T-helper 17 cell (primary cell): ENCODE measurements at regions not wholly inside any gene's neighbourhood (a gene's known extent, or its start where the extent isn't known, plus 50 kb on each side); places are given as distances from the start of the nearest gene placed in this dataset.

Experiments
- ATAC-seq: fragments of 150-1000 bp; cut with Tn5 transposase; 2 replicates; pipeline ENCODE4 v1.10.0; 2021; ENCODE audit warnings: mild to moderate bottlenecking, moderate library complexity
- DNase-seq, 3 donors: peaks; one replicate each; pipeline versions ENCODE4 v3.0.0 to v3.0.0-alpha.2; 2020 to 2021
- H3K9me3 ChIP-seq: one replicate; pipeline ENCODE4 v1.7.0; 2013; ENCODE audit warnings: low read length, mild to moderate bottlenecking; ENCODE audit not compliant: control insufficient read depth, poor library complexity, severe bottlenecking
- H3K27ac Mint-ChIP-seq: one replicate; pipeline ENCODE4 v1.8.0; 2022; ENCODE audit warnings: mild to moderate bottlenecking, moderate library complexity, mixed read lengths
- H3K27me3 Mint-ChIP-seq: one replicate; pipeline ENCODE4 v1.8.0; 2022; ENCODE audit warnings: mixed read lengths
- H3K36me3 Mint-ChIP-seq: one replicate; pipeline ENCODE4 v1.8.0; 2022; ENCODE audit warnings: low read depth, mixed read lengths
- H3K4me1 Mint-ChIP-seq: one replicate; pipeline ENCODE4 v1.8.0; 2022; ENCODE audit warnings: mild to moderate bottlenecking, mixed read lengths
- H3K4me3 Mint-ChIP-seq: one replicate; pipeline ENCODE4 v1.8.0; 2022; ENCODE audit warnings: mild to moderate bottlenecking, moderate library complexity, mixed read lengths

GRCh38 chr3:182215881-182216280 is 504.2 kb downstream of the SOX2 start:
- Mint-ChIP-seq H3K4me1 (no peaks in the 10 kb centered on the region), H3K27me3 (no peaks in the 10 kb centered on the region), H3K27ac (no peak overlapping the region), H3K36me3 (no peaks in the 10 kb centered on the region), H3K4me3 (no peak overlapping the region)
- H3K9me3 ChIP-seq = no peaks in the 10 kb centered on the region
- ATAC-seq (no peak), DNase-seq (no peak)

- Mint-ChIP-seq H3K36me3 (no peaks in the 10 kb centered on the region), H3K27ac (no peak overlapping the region), H3K4me3 (no peak overlapping the region), H3K27me3 (no peaks in the 10 kb centered on the region), H3K4me1 (no peaks in the 10 kb centered on the region)
- no peak for ATAC-seq
- no peaks in the 10 kb centered on the region for H3K9me3 ChIP-seq
- DNase-seq = no peak
These were observed 504.7 kb downstream of the SOX2 start for GRCh38 chr3:182216311-182216970.

GRCh38 chr3:182220013-182220412 is 508.3 kb downstream of the SOX2 start:
- Mint-ChIP-seq H3K4me3 (no peak overlapping the region), H3K4me1 (no peaks in the 10 kb centered on the region), H3K27me3 (no peaks in the 10 kb centered on the region), H3K36me3 (no peaks in the 10 kb centered on the region), H3K27ac (no peak overlapping the region)
- ATAC-seq (no peak), DNase-seq (no peak)
- no peaks in the 10 kb centered on the region for H3K9me3 ChIP-seq

GRCh38 chr3:182220471-182220870 is 508.7 kb downstream of the SOX2 start:
- Mint-ChIP-seq H3K27me3 (no peaks in the 10 kb centered on the region), H3K4me3 (no peak overlapping the region), H3K4me1 (no peaks in the 10 kb centered on the region), H3K36me3 (no peaks in the 10 kb centered on the region), H3K27ac (no peak overlapping the region)
- ATAC-seq = no peak
- no peaks in the 10 kb centered on the region for H3K9me3 ChIP-seq
- DNase-seq = no peak

- H3K27ac Mint-ChIP-seq = no peak overlapping the region
- H3K9me3 ChIP-seq = no peaks in the 10 kb centered on the region
- DNase-seq (no peak), ATAC-seq (no peak)
- H3K4me3 Mint-ChIP-seq = no peak overlapping the region
- no peaks in the 10 kb centered on the region for H3K27me3 Mint-ChIP-seq
- no peaks in the 10 kb centered on the region for H3K36me3 Mint-ChIP-seq
- H3K4me1 Mint-ChIP-seq = no peaks in the 10 kb centered on the region
These were observed 515.3 kb downstream of the SOX2 start for GRCh38 chr3:182226995-182227394.

GRCh38 chr3:182233405-182233804 is 521.7 kb downstream of the SOX2 start:
- ATAC-seq = no peak

GRCh38 chr3:182233957-182234356 is 522.2 kb downstream of the SOX2 start:
- H3K4me3 Mint-ChIP-seq = no peak overlapping the region
- H3K36me3 Mint-ChIP-seq = no peaks in the 10 kb centered on the region
- H3K27me3 Mint-ChIP-seq = no peaks in the 10 kb centered on the region
- no peak overlapping the region for H3K27ac Mint-ChIP-seq
- DNase-seq = no peak
- ATAC-seq = no peak
- H3K9me3 ChIP-seq = no peaks in the 10 kb centered on the region
- no peaks in the 10 kb centered on the region for H3K4me1 Mint-ChIP-seq

More at GRCh38 chr3:182233405-182233804, 521.7 kb downstream of the SOX2 start:
- no peak overlapping the region for H3K27ac Mint-ChIP-seq
- H3K9me3 ChIP-seq = no peaks in the 10 kb centered on the region
- H3K27me3 Mint-ChIP-seq = no peaks in the 10 kb centered on the region
- no peak overlapping the region for H3K4me3 Mint-ChIP-seq
- H3K36me3 Mint-ChIP-seq = no peaks in the 10 kb centered on the region
- no peak for DNase-seq
- H3K4me1 Mint-ChIP-seq = no peaks in the 10 kb centered on the region

- ATAC-seq = no peak
- H3K36me3 Mint-ChIP-seq = no peaks in the 10 kb centered on the region
- H3K4me1 Mint-ChIP-seq = no peaks in the 10 kb centered on the region
- no peak for DNase-seq
- no peak overlapping the region for H3K27ac Mint-ChIP-seq
- no peak overlapping the region for H3K4me3 Mint-ChIP-seq
- no peaks in the 10 kb centered on the region for H3K27me3 Mint-ChIP-seq
- no peaks in the 10 kb centered on the region for H3K9me3 ChIP-seq
These were observed 523.2 kb downstream of the SOX2 start for GRCh38 chr3:182234881-182235280.

GRCh38 chr3:182235504-182235903 is 523.8 kb downstream of the SOX2 start:
- no peaks in the 10 kb centered on the region for H3K27me3 Mint-ChIP-seq
- ATAC-seq (no peak), DNase-seq (no peak)
- no peaks in the 10 kb centered on the region for H3K4me1 Mint-ChIP-seq
- H3K27ac Mint-ChIP-seq = no peak overlapping the region
- H3K9me3 ChIP-seq = no peaks in the 10 kb centered on the region
- H3K36me3 Mint-ChIP-seq = no peaks in the 10 kb centered on the region
- H3K4me3 Mint-ChIP-seq = no peak overlapping the region

GRCh38 chr3:182238126-182238525 is 526.4 kb downstream of the SOX2 start:
- Mint-ChIP-seq H3K4me1 (no peaks in the 10 kb centered on the region), H3K27ac (no peak overlapping the region), H3K27me3 (no peaks in the 10 kb centered on the region), H3K4me3 (no peak overlapping the region), H3K36me3 (no peaks in the 10 kb centered on the region)
- DNase-seq (no peak), ATAC-seq (no peak)
- no peaks in the 10 kb centered on the region for H3K9me3 ChIP-seq

- no peaks in the 10 kb centered on the region for H3K9me3 ChIP-seq
- no peak overlapping the region for H3K27ac Mint-ChIP-seq
- H3K36me3 Mint-ChIP-seq = no peaks in the 10 kb centered on the region
- H3K4me1 Mint-ChIP-seq = no peaks in the 10 kb centered on the region
- H3K4me3 Mint-ChIP-seq = no peak overlapping the region
- DNase-seq (no peak), ATAC-seq (no peak)
- no peaks in the 10 kb centered on the region for H3K27me3 Mint-ChIP-seq
These were observed 527.6 kb downstream of the SOX2 start for GRCh38 chr3:182239316-182239715.

GRCh38 chr3:182240474-182240873 is 528.7 kb downstream of the SOX2 start:
- ATAC-seq (no peak), DNase-seq (no peak)
- H3K9me3 ChIP-seq = no peaks in the 10 kb centered on the region
- H3K27me3 Mint-ChIP-seq = no peaks in the 10 kb centered on the region
- H3K4me3 Mint-ChIP-seq = no peak overlapping the region
- no peaks in the 10 kb centered on the region for H3K36me3 Mint-ChIP-seq
- H3K27ac Mint-ChIP-seq = no peak overlapping the region
- H3K4me1 Mint-ChIP-seq = no peaks in the 10 kb centered on the region

- Mint-ChIP-seq H3K4me1 (no peaks in the 10 kb centered on the region), H3K36me3 (no peaks in the 10 kb centered on the region), H3K27ac (no peak overlapping the region), H3K27me3 (no peaks in the 10 kb centered on the region), H3K4me3 (no peak overlapping the region)
- H3K9me3 ChIP-seq = no peaks in the 10 kb centered on the region
- no peak for ATAC-seq
- DNase-seq = no peak
These were observed 529.6 kb downstream of the SOX2 start for GRCh38 chr3:182241196-182241765.

GRCh38 chr3:182241766-182242488 is 530.2 kb downstream of the SOX2 start:
- Mint-ChIP-seq H3K36me3 (no peaks in the 10 kb centered on the region), H3K27me3 (no peaks in the 10 kb centered on the region), H3K4me1 (no peaks in the 10 kb centered on the region), H3K4me3 (no peak overlapping the region), H3K27ac (no peak overlapping the region)
- no peaks in the 10 kb centered on the region for H3K9me3 ChIP-seq
- ATAC-seq (no peak), DNase-seq (no peak)
